Thyroid gland (tissue), 4 donors: ENCODE measurements at regions not wholly inside any gene's neighbourhood (a gene's known extent, or its start where the extent isn't known, plus 50 kb on each side); places are given as distances from the start of the nearest gene placed in this dataset.

Source experiments
- CTCF ChIP-seq, 6 experiments: fragments of 200-600 bp in 3 of 6; fragments of 450-650 bp in 3 of 6; sonication (generic) in 3 of 6; IDR thresholded peaks; one replicate each; pipeline ENCODE4 v1.5.1; 2016 to 2019; ENCODE audit warnings: antibody characterized with exemption in 6 of 6, mild to moderate bottlenecking in 2 of 6, inconsistent platforms in 1 of 6, moderate library complexity in 1 of 6
- POLR2A ChIP-seq, 2 donors: fragments of 450-650 bp; IDR thresholded peaks; one replicate each; pipeline ENCODE4 v1.6.1; 2017; ENCODE audit warnings: antibody characterized with exemption in 2 of 2, mild to moderate bottlenecking in 2 of 2, moderate library complexity in 1 of 2

GRCh38 chr1:38697387-38697786 lies 162.2 kb downstream of the RRAGC start:
- no peak for TF ChIP-seq CTCF (IDR thresholded peaks at IDR 0.05)
- no peak for TF ChIP-seq POLR2A (IDR thresholded peaks at IDR 0.05)
